ENCODE measurements at regions not wholly inside any gene's neighbourhood (a gene's known extent, or its start where the extent isn't known, plus 50 kb on each side); places are given as distances from the start of the nearest gene placed in this dataset.

DNA sequence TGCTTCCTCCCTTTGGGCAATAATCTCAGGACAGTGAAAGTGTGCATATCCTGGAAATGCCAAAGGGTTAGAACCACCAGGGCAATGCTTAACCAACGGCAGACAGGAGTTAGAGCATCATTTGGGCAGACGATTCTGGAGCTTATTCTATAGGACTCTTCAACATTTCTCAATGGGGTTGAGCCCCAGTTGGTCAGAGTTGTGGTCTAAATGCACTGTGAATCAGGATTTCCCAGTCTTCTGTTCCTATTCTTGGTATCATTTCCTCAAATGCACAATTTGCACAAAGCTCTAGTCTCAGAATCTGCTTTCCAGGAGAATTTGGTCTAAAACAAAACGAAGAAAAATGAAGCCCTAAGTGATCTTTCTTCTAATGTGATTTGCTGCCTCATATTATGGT, 389.6 kb upstream of the JAG1 start:
- no peak for TF ChIP-seq PPARA (CRISPR knock-in tag; IDR thresholded peaks at IDR 0.05; ENCODE audit: borderline replicate concordance)
- no peak for ATAC-seq

DNA sequence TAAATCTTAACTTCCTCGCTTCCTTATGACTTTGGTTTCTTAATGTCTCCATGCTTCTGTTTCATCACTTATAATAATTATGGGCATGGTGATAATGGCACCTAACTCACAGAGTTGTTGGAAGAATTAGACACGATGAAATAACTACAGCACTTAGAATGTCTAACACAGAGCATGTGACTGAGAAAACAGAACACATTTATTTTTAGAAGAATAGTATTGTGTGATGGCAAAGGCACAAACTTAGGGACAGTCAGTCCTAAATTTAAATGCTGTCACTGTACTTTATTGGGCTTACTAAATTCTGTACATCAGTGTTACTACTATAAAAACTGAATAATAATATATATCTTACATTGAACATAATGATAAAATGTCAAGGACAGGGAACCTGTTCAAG, 391.1 kb upstream of the JAG1 start:
- no peak for ATAC-seq
- TF ChIP-seq, protein P1, sequence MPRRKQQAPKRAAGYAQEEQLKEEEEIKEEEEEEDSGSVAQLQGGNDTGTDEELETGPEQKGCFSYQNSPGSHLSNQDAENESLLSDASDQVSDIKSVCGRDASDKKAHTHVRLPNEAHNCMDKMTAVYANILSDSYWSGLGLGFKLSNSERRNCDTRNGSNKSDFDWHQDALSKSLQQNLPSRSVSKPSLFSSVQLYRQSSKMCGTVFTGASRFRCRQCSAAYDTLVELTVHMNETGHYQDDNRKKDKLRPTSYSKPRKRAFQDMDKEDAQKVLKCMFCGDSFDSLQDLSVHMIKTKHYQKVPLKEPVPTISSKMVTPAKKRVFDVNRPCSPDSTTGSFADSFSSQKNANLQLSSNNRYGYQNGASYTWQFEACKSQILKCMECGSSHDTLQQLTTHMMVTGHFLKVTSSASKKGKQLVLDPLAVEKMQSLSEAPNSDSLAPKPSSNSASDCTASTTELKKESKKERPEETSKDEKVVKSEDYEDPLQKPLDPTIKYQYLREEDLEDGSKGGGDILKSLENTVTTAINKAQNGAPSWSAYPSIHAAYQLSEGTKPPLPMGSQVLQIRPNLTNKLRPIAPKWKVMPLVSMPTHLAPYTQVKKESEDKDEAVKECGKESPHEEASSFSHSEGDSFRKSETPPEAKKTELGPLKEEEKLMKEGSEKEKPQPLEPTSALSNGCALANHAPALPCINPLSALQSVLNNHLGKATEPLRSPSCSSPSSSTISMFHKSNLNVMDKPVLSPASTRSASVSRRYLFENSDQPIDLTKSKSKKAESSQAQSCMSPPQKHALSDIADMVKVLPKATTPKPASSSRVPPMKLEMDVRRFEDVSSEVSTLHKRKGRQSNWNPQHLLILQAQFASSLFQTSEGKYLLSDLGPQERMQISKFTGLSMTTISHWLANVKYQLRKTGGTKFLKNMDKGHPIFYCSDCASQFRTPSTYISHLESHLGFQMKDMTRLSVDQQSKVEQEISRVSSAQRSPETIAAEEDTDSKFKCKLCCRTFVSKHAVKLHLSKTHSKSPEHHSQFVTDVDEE (CRISPR knock-in tag; IDR thresholded peaks at IDR 0.05): no peak
- TF ChIP-seq CSDC2 (CRISPR knock-in tag; IDR thresholded peaks at IDR 0.05) (no peak), ZFP30 (CRISPR knock-in tag; IDR thresholded peaks at IDR 0.05) (no peak), RARB (CRISPR knock-in tag; IDR thresholded peaks at IDR 0.05) (no peak)
- TF ChIP-seq, protein P2, sequence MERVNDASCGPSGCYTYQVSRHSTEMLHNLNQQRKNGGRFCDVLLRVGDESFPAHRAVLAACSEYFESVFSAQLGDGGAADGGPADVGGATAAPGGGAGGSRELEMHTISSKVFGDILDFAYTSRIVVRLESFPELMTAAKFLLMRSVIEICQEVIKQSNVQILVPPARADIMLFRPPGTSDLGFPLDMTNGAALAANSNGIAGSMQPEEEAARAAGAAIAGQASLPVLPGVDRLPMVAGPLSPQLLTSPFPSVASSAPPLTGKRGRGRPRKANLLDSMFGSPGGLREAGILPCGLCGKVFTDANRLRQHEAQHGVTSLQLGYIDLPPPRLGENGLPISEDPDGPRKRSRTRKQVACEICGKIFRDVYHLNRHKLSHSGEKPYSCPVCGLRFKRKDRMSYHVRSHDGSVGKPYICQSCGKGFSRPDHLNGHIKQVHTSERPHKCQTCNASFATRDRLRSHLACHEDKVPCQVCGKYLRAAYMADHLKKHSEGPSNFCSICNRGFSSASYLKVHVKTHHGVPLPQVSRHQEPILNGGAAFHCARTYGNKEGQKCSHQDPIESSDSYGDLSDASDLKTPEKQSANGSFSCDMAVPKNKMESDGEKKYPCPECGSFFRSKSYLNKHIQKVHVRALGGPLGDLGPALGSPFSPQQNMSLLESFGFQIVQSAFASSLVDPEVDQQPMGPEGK (CRISPR knock-in tag; IDR thresholded peaks at IDR 0.05; ENCODE audit: borderline replicate concordance): no peak
- TF ChIP-seq, protein P3, sequence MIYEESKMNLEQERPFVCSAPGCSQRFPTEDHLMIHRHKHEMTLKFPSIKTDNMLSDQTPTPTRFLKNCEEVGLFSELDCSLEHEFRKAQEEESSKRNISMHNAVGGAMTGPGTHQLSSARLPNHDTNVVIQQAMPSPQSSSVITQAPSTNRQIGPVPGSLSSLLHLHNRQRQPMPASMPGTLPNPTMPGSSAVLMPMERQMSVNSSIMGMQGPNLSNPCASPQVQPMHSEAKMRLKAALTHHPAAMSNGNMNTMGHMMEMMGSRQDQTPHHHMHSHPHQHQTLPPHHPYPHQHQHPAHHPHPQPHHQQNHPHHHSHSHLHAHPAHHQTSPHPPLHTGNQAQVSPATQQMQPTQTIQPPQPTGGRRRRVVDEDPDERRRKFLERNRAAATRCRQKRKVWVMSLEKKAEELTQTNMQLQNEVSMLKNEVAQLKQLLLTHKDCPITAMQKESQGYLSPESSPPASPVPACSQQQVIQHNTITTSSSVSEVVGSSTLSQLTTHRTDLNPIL (CRISPR knock-in tag; IDR thresholded peaks at IDR 0.05; ENCODE audit: low read depth): no peak

DNA sequence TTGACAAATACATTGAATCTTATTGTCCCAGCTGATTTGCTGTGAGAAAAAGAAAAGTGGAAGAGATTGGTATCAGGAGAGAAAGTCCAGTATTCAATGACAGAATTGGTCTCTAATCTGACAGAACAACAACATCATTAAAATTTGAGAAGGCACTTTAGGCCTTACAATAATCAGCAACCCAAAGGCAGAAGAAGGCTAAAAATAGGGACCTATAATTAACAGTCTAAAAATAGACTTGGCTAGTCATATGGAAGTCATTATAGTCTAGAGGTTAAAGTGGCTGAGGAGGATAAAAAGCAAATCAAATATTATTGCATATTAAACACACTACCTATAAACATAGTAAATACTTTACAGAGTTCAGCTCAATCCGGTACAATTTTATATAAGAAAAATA, 393.6 kb upstream of the JAG1 start:
- TF ChIP-seq TCF4 (CRISPR knock-in tag; IDR thresholded peaks at IDR 0.05; ENCODE audit: borderline replicate concordance): peak; percentile 24; the same call in 1 of the 2 replicates
- no peak for TF ChIP-seq CSDC2 (CRISPR knock-in tag; IDR thresholded peaks at IDR 0.05)
- no peak for ATAC-seq

DNA sequence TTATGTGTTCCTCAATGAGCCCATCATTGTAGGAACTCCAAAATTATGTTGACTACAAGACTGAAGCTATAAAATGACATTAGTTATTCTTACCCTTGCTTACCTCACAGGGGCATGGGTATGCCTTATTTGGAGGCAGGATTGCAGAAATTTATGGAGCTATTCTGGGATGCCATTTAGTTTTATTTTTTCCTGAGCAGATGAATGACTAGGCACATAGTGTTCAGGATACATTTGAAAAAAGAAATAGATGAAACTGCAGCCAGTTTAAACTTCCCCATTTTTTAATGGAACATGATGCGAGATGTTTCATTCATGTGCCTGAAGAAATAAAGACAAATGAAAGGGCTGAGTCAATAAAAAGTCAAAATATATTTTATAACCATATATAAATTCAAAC, 399.2 kb upstream of the JAG1 start:
- ATAC-seq: no peak
- TF ChIP-seq OSR1 (CRISPR knock-in tag; IDR thresholded peaks at IDR 0.05) (no peak), ARNTL (CRISPR knock-in tag; IDR thresholded peaks at IDR 0.05; ENCODE audit: borderline replicate concordance, low read depth) (no peak), ZC3H10 (CRISPR knock-in tag; IDR thresholded peaks at IDR 0.05) (no peak), ESRRG (CRISPR knock-in tag; IDR thresholded peaks at IDR 0.05) (no peak), SNAI2 (CRISPR knock-in tag; IDR thresholded peaks at IDR 0.05) (no peak), TOX (CRISPR knock-in tag; IDR thresholded peaks at IDR 0.05; ENCODE audit: borderline replicate concordance) (no peak), ZFP30 (CRISPR knock-in tag; IDR thresholded peaks at IDR 0.05) (no peak), CSDC2 (CRISPR knock-in tag; IDR thresholded peaks at IDR 0.05) (no peak), ZNF565 (CRISPR knock-in tag; conservative IDR thresholded peaks at IDR 0.05; ENCODE audit: low read depth) (no peak), ISL1 (CRISPR knock-in tag; IDR thresholded peaks at IDR 0.05) (no peak), ZNF8 (CRISPR knock-in tag; IDR thresholded peaks at IDR 0.05) (no peak), ZFP3 (CRISPR knock-in tag; IDR thresholded peaks at IDR 0.05) (no peak), PPARA (CRISPR knock-in tag; IDR thresholded peaks at IDR 0.05; ENCODE audit: borderline replicate concordance) (no peak), TCF4 (CRISPR knock-in tag; IDR thresholded peaks at IDR 0.05; ENCODE audit: borderline replicate concordance) (no peak), RARB (CRISPR knock-in tag; IDR thresholded peaks at IDR 0.05) (no peak), BACH2 (CRISPR knock-in tag; IDR thresholded peaks at IDR 0.05; ENCODE audit: borderline replicate concordance) (no peak)
- TF ChIP-seq, protein P4, sequence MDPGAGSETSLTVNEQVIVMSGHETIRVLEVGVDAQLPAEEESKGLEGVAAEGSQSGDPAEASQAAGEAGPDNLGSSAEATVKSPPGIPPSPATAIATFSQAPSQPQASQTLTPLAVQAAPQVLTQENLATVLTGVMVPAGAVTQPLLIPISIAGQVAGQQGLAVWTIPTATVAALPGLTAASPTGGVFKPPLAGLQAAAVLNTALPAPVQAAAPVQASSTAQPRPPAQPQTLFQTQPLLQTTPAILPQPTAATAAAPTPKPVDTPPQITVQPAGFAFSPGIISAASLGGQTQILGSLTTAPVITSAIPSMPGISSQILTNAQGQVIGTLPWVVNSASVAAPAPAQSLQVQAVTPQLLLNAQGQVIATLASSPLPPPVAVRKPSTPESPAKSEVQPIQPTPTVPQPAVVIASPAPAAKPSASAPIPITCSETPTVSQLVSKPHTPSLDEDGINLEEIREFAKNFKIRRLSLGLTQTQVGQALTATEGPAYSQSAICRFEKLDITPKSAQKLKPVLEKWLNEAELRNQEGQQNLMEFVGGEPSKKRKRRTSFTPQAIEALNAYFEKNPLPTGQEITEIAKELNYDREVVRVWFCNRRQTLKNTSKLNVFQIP (CRISPR knock-in tag; IDR thresholded peaks at IDR 0.05; ENCODE audit: borderline replicate concordance, low read depth): no peak
- TF ChIP-seq, protein P1 (CRISPR knock-in tag; IDR thresholded peaks at IDR 0.05): no peak
- TF ChIP-seq, protein P2 (CRISPR knock-in tag; IDR thresholded peaks at IDR 0.05; ENCODE audit: borderline replicate concordance): no peak
- TF ChIP-seq, protein P3 (CRISPR knock-in tag; IDR thresholded peaks at IDR 0.05; ENCODE audit: low read depth): no peak
